Esophagus squamous epithelium (tissue), 4 donors: ENCODE measurements at regions not wholly inside any gene's neighbourhood (a gene's known extent, or its start where the extent isn't known, plus 50 kb on each side); places are given as distances from the start of the nearest gene placed in this dataset.

ENCODE experiments used
- CTCF ChIP-seq, 6 experiments: fragments of 450-650 bp in 4 of 6; fragments of 200-600 bp in 2 of 6; sonication (generic) in 2 of 6; IDR thresholded peaks; one replicate each; pipeline ENCODE4 v1.5.1; 2016 to 2019; ENCODE audit warnings: antibody characterized with exemption in 6 of 6, mild to moderate bottlenecking in 4 of 6, moderate library complexity in 4 of 6
- POLR2A ChIP-seq, 4 donors: fragments of 450-650 bp; IDR thresholded peaks; one replicate each; pipeline ENCODE4 v1.6.1; 2017; ENCODE audit warnings: antibody characterized with exemption in 4 of 4, mild to moderate bottlenecking in 4 of 4, moderate library complexity in 3 of 4

GRCh38 chr1:112322983-112323678 is 72.9 kb upstream of the CTTNBP2NL start:
- TF ChIP-seq CTCF (IDR thresholded peaks at IDR 0.05) (no peak), POLR2A (IDR thresholded peaks at IDR 0.05) (no peak)
